ENCODE measurements at regions not wholly inside any gene's neighbourhood (a gene's known extent, or its start where the extent isn't known, plus 50 kb on each side); places are given as distances from the start of the nearest gene placed in this dataset.

- 0 out of 2 replicates have a peak, but pooled peaks have one; percentile 11 for TF ChIP-seq NFIC (IDR thresholded peaks at IDR 0.05)
- TF ChIP-seq YY1 (IDR thresholded peaks at IDR 0.05; ENCODE audit: low read depth) = no peak
These were observed 226.4 kb downstream of the PLA2G4A start for GRCh38 chr1:187054862-187055757.

GRCh38 chr1:187063271-187063670, 234.5 kb downstream of the PLA2G4A start:
- TF ChIP-seq ZBTB7A (IDR thresholded peaks at IDR 0.05; ENCODE audit: low read depth) = no peak
- TF ChIP-seq USF1 (IDR thresholded peaks at IDR 0.05) = no peak
- no peak for TF ChIP-seq MAX (IDR thresholded peaks at IDR 0.05)
- no peak for TF ChIP-seq REST (IDR thresholded peaks at IDR 0.05; ENCODE audit: low read depth)
- TF ChIP-seq TCF12 (IDR thresholded peaks at IDR 0.05; ENCODE audit: low read depth) = no peak
- no peak for TF ChIP-seq RAD21 (IDR thresholded peaks at IDR 0.05; ENCODE audit: low read depth)
- TF ChIP-seq EP300 (IDR thresholded peaks at IDR 0.05; ENCODE audit: borderline replicate concordance) = no peak
- no peak for TF ChIP-seq TAF1 (IDR thresholded peaks at IDR 0.05; ENCODE audit: low read depth)
- no peak for TF ChIP-seq NFIC (IDR thresholded peaks at IDR 0.05)
- TF ChIP-seq CREB1 (IDR thresholded peaks at IDR 0.05; ENCODE audit: low read depth) = no peak
- TF ChIP-seq FOXM1 (IDR thresholded peaks at IDR 0.05; ENCODE audit: borderline replicate concordance, low read depth) = no peak

- TF ChIP-seq ZBTB7A (IDR thresholded peaks at IDR 0.05; ENCODE audit: low read depth) = no peak
- TF ChIP-seq TEAD4 (IDR thresholded peaks at IDR 0.05) = peak; percentile 63
- TF ChIP-seq YY1 (IDR thresholded peaks at IDR 0.05; ENCODE audit: low read depth) = no peak
- peak; percentile 88 for TF ChIP-seq EP300 (IDR thresholded peaks at IDR 0.05; ENCODE audit: borderline replicate concordance)
- peak; percentile 98 for TF ChIP-seq NFIC (IDR thresholded peaks at IDR 0.05)
- TF ChIP-seq MAX (IDR thresholded peaks at IDR 0.05) = peak; percentile 58
- no peak; the same call in 1 of the 2 replicates for TF ChIP-seq FOXM1 (IDR thresholded peaks at IDR 0.05; ENCODE audit: borderline replicate concordance, low read depth)
- TF ChIP-seq TAF1 (IDR thresholded peaks at IDR 0.05; ENCODE audit: low read depth) = no peak
- TF ChIP-seq TCF12 (IDR thresholded peaks at IDR 0.05; ENCODE audit: low read depth) = peak; percentile 91
- no peak for TF ChIP-seq RAD21 (IDR thresholded peaks at IDR 0.05; ENCODE audit: low read depth)
These were observed 238.4 kb downstream of the PLA2G4A start for GRCh38 chr1:187067160-187067559.

GRCh38 chr1:187070076-187070475, 241.3 kb downstream of the PLA2G4A start:
- TF ChIP-seq CREB1 (IDR thresholded peaks at IDR 0.05; ENCODE audit: low read depth) (no peak), NFIC (IDR thresholded peaks at IDR 0.05) (no peak), USF1 (IDR thresholded peaks at IDR 0.05) (no peak), FOXM1 (IDR thresholded peaks at IDR 0.05; ENCODE audit: borderline replicate concordance, low read depth) (no peak), YY1 (IDR thresholded peaks at IDR 0.05; ENCODE audit: low read depth) (no peak), REST (IDR thresholded peaks at IDR 0.05; ENCODE audit: low read depth) (no peak), TEAD4 (IDR thresholded peaks at IDR 0.05) (no peak), ZBTB7A (IDR thresholded peaks at IDR 0.05; ENCODE audit: low read depth) (no peak)

GRCh38 chr1:187072262-187073034, 243.7 kb downstream of the PLA2G4A start:
- TF ChIP-seq TAF1 (IDR thresholded peaks at IDR 0.05; ENCODE audit: low read depth) = peak; percentile 38; the same call in 1 of the 2 replicates
- TF ChIP-seq YY1 (IDR thresholded peaks at IDR 0.05; ENCODE audit: low read depth) = peak; percentile 72
